ENCODE measurements at regions not wholly inside any gene's neighbourhood (a gene's known extent, or its start where the extent isn't known, plus 50 kb on each side); places are given as distances from the start of the nearest gene placed in this dataset.

DNA sequence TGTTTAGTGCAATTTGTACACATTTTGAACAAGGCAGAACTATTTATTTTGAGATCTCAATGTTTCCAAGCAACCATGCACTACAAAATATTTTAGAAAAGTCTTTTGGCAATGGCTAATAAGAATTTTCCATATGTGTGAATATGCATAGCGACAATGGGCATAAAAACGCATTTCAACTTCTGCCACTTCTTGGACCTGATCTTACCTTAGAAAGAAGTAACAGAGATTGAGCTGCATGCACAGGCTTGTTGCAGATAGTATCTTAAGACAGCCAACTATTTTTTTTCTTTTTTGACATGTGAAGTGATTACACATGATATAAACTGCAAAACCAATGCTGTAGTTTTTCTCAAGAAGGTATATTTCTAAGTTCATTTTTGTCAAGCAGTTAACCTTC lies 210.4 kb upstream of the PHACTR1 start:
- TF ChIP-seq CTCF (conservative IDR thresholded peaks at IDR 0.05) (no peak), ZFX (IDR thresholded peaks at IDR 0.05) (no peak)

Measured in C4-2B (cell line).